HCT116 (cell line): ENCODE measurements at regions not wholly inside any gene's neighbourhood (a gene's known extent, or its start where the extent isn't known, plus 50 kb on each side); places are given as distances from the start of the nearest gene placed in this dataset.

Source experiments
- ATAC-seq: fragments of 200-7000 bp; cut with Tn5 transposase; 2 replicates; pipeline ENCODE4 v1.9.1; 2020; ENCODE audit warnings: mild to moderate bottlenecking, moderate library complexity
- BruUV-seq: library from RNA; stranded (reverse); fragments of 400-500 nt; replicated peaks from 2 replicates; lab custom pipeline; 2021; lab: Mats Ljungman, UMichigan
- CTCF ChIA-PET: fragments of 300-600 bp; sonication (Branson Sonifier 250); formaldehyde crosslinking; loops from one replicate; lab custom pipeline; 2021; ENCODE audit warnings: antibody characterized with exemption; lab: Charles Lee
- POLR2A ChIA-PET: fragments of 300-600, 350-600 bp; sonication (Branson Sonifier 250); formaldehyde crosslinking; loops from one replicate; lab custom pipeline; 2021; ENCODE audit warnings: antibody characterized with exemption; lab: Charles Lee
- RAD21 ChIA-PET, 2 experiments: fragments of 300-600 bp; sonication (Branson Sonifier 250); formaldehyde crosslinking; loops; one replicate each; lab custom pipeline; 2023; ENCODE audit warnings: low total read pairs in 2 of 2; ENCODE audit not compliant: uncharacterized antibody in 2 of 2, unreplicated experiment in 2 of 2, low non-redundant PET in 1 of 2; lab: Charles Lee
- DNase-seq: peaks from one replicate; pipeline ENCODE4 v3.0.0-alpha.2; 2010; ENCODE audit warnings: low read depth, low spot score
- H2AFZ ChIP-seq: fragments of 200-600 bp; shearing (Covaris generic), sonication (generic); 2 replicates; pipeline ENCODE4 v1.6.1; 2017; ENCODE audit warnings: low read depth, mixed run types, mixed read lengths, antibody characterized with exemption, low read length; ENCODE audit not compliant: poor library complexity, severe bottlenecking
- H3K27ac ChIP-seq: 2 replicates; pipeline ENCODE4 v1.5.1; 2012; ENCODE audit warnings: low read depth, low read length
- H3K27me3 ChIP-seq: fragments of 200-600 bp; sonication (generic); 2 replicates; pipeline ENCODE4 v1.6.1; 2016; ENCODE audit warnings: mixed run types, low read length, mixed read lengths; ENCODE audit not compliant: insufficient read depth
- H3K36me3 ChIP-seq, 2 experiments: fragments of 200-500 bp in 1 of 2; fragments of 200-600 bp in 1 of 2; sonication (Bioruptor generic) in 1 of 2; sonication (generic) in 1 of 2; 2 replicates each; pipeline versions ENCODE4 v1.5.1 to v1.6.1; 2014 to 2016; ENCODE audit warnings: low read length in 2 of 2, inconsistent platforms in 1 of 2, mixed read lengths in 1 of 2, mixed run types in 1 of 2; ENCODE audit not compliant: insufficient read depth in 2 of 2, control insufficient read depth in 1 of 2
- H3K4me1 ChIP-seq, 2 experiments: fragments of 200-600 bp in 1 of 2; sonication (generic) in 1 of 2; 2 replicates each; pipeline versions ENCODE4 v1.5.1 to v1.6.1; 2012 to 2017; ENCODE audit warnings: low read length in 2 of 2, inconsistent platforms in 1 of 2, mild to moderate bottlenecking in 1 of 2, mixed read lengths in 1 of 2, mixed run types in 1 of 2, moderate library complexity in 1 of 2; ENCODE audit not compliant: insufficient read depth in 2 of 2, control insufficient read depth in 1 of 2
- H3K4me2 ChIP-seq: fragments of 200-600 bp; sonication (generic); 2 replicates; pipeline ENCODE4 v1.6.1; 2017; ENCODE audit warnings: mixed run types, low read length, mixed read lengths
- H3K4me3 ChIP-seq, 2 experiments: fragments of 200-600 bp in 1 of 2; sonication (generic) in 1 of 2; replicated peaks in 1 of 2; 2 replicates each; pipeline ENCODE4 v1.5.1; 2011 to 2016; ENCODE audit warnings: low read length in 2 of 2, control low read depth in 1 of 2, low read depth in 1 of 2, mild to moderate bottlenecking in 1 of 2, mixed read lengths in 1 of 2, mixed run types in 1 of 2
- H3K79me2 ChIP-seq: fragments of 200-600 bp; sonication (generic); 2 replicates; pipeline ENCODE4 v1.6.1; 2017; ENCODE audit warnings: mild to moderate bottlenecking, mixed run types, low read length, moderate library complexity, mixed read lengths; ENCODE audit not compliant: insufficient read depth
- H3K9ac ChIP-seq: fragments of 200-600 bp; sonication (generic); 2 replicates; pipeline ENCODE4 v1.6.1; 2016; ENCODE audit warnings: low read length, mixed read lengths
- H3K9me2 ChIP-seq: fragments of 200-600 bp; sonication (generic), shearing (Covaris generic); 2 replicates; pipeline ENCODE4 v1.6.1; 2017; ENCODE audit warnings: mixed run types, mild to moderate bottlenecking, moderate library complexity; ENCODE audit not compliant: insufficient read depth
- H3K9me3 ChIP-seq, 2 experiments: fragments of 200-500 bp in 1 of 2; fragments of 200-600 bp in 1 of 2; sonication (Bioruptor generic) in 1 of 2; sonication (generic) in 1 of 2; 2 replicates each; pipeline ENCODE4 v1.6.1; 2014 to 2017; ENCODE audit warnings: low read length in 2 of 2, mixed read lengths in 2 of 2, inconsistent platforms in 1 of 2, low read depth in 1 of 2, mild to moderate bottlenecking in 1 of 2, mixed run types in 1 of 2, moderate library complexity in 1 of 2; ENCODE audit not compliant: control insufficient read depth in 1 of 2, insufficient read depth in 1 of 2
- H4K20me1 ChIP-seq: fragments of 200-600 bp; sonication (generic), shearing (Covaris generic); 2 replicates; pipeline ENCODE4 v1.6.1; 2017; ENCODE audit warnings: mixed run types, mild to moderate bottlenecking, moderate library complexity; ENCODE audit not compliant: insufficient read depth
- CEBPB ChIP-seq: IDR thresholded peaks from 2 replicates; pipeline ENCODE4 v1.6.1; 2012; ENCODE audit warnings: low read depth
- EZH2phosphoT487 ChIP-seq: fragments of 200-600 bp; IDR thresholded peaks from 2 replicates; pipeline ENCODE4 v1.6.1; 2018; ENCODE audit warnings: antibody characterized with exemption, borderline replicate concordance
- FOSL1 ChIP-seq: IDR thresholded peaks from 2 replicates; pipeline ENCODE4 v1.6.1; 2012; ENCODE audit warnings: low read depth
- POLR2A ChIP-seq: IDR thresholded peaks from 2 replicates; pipeline ENCODE4 v1.7.0; 2011; ENCODE audit warnings: borderline replicate concordance; ENCODE audit not compliant: insufficient read depth, insufficient read length; ENCODE audit errors: extremely low read depth
- REST ChIP-seq: IDR thresholded peaks from 2 replicates; pipeline ENCODE4 v1.6.1; 2012; ENCODE audit warnings: low read depth
- SIN3A ChIP-seq: IDR thresholded peaks from 2 replicates; pipeline ENCODE4 v1.6.1; 2012; ENCODE audit warnings: low read depth
- TCF7L2 ChIP-seq: IDR thresholded peaks from 2 replicates; pipeline ENCODE4 v1.7.0; 2011; ENCODE audit warnings: borderline replicate concordance, inconsistent platforms; ENCODE audit not compliant: insufficient read depth, insufficient read length; ENCODE audit errors: extremely low read depth
- ZBTB33 ChIP-seq: IDR thresholded peaks from 2 replicates; pipeline ENCODE4 v1.6.1; 2011; ENCODE audit warnings: mild to moderate bottlenecking, low read length, moderate library complexity; ENCODE audit not compliant: insufficient replicate concordance; ENCODE audit errors: extremely low read depth
- intact Hi-C: fragments of 100-400 bp; cut with micrococcal nuclease; formaldehyde crosslinking; loops from 2 replicates; pipeline ENCODE4 v1.10.0; 2022

DNA sequence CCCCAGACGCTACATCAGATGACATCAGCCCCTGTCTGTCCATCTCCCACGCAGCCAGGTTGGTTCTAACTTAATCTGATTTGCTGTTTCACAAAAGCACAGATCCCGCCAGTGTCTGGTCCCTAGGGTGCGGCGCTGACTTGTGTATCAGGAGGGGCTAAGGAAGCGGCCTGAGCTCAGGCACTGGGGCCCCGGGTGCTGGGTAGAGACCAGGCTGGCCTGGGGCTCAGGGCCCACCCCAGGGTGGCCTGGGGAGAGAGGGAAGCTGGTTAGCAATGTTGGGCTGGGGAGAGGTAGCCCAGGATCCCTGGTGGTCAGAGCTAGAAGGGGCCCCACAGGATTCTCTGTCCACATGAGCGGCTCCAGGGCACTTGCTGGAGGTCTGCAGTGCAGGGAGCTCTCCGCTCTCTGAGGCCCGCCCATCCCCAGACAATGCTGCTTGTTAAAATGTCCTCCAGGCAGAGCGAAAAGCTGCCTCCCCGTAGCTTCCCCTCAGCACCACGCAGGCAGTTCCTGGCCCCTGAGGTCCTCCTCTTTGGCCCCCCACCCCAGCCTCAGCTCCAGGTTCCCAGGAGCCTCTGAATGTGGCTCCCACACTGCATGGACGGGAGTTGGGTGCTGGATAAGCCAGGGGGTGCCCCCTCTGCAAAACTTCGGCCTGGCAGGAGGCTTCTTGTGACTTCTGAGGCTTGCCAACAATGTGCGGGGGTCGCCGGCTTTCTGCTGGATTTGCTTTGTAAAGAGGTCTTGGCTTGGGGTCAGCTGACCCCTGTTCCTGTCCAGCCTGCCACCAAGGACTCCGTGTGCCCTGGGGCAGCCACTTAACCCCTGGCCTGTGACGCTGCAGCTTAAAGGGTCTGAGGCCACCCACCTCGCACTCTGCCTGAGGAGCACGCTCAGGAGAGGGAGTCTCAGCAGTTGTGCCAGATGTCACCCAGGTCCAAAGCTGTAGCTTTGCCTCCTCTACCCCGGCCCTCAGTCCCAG is 112.9 kb downstream of the CPZ start:
- Histone ChIP-seq H3K27me3 (0 out of 2 replicates have a peak, but pooled peaks cover 2% of the 10 kb centered on the region), H3K4me3 (no peak overlapping the region), H3K4me2 (no peak overlapping the region), H3K9me2 (no peaks in the 10 kb centered on the region), H3K36me3 (no peaks in the 10 kb centered on the region), H3K4me1 (no peaks in the 10 kb centered on the region), H3K79me2 (no peaks in the 10 kb centered on the region), H3K9me3 (no peaks in the 10 kb centered on the region), H2AFZ (no peak overlapping the region), H4K20me1 (no peaks in the 10 kb centered on the region), H3K27ac (no peak overlapping the region), H3K9ac (no peak overlapping the region)
- intact Hi-C loops, result no loop called here
- no peak for DNase-seq
- no peak for ATAC-seq
- no TSS peak for BruUV-seq
- no peak for TF ChIP-seq CEBPB
- no peak for TF ChIP-seq ZBTB33
- no peak for TF ChIP-seq FOSL1
- TF ChIP-seq SIN3A, result no peak
- no peak for TF ChIP-seq REST
- no peak for TF ChIP-seq TCF7L2
- no peak for TF ChIP-seq POLR2A
- TF ChIP-seq EZH2phosphoT487, result no peak
- CTCF ChIA-PET, result interaction anchor here (1.6 kb wide), 1 partner anchor 17 kb away, joined by 6 read pairs; no protein-coding TSS in a partner anchor
- POLR2A ChIA-PET, result no interaction called here
- RAD21 ChIA-PET, result no interaction called here
